A673 (cell line): ENCODE measurements at regions not wholly inside any gene's neighbourhood (a gene's known extent, or its start where the extent isn't known, plus 50 kb on each side); places are given as distances from the start of the nearest gene placed in this dataset.

Experiments used
- BruUV-seq: library from RNA; stranded (reverse); fragments of 400-500 nt; replicated peaks from 2 replicates; lab custom pipeline; 2021; lab: Mats Ljungman, UMichigan
- CTCF ChIA-PET: fragments of 300-600 bp; sonication (Branson Sonifier 250); formaldehyde crosslinking; loops from one replicate; lab custom pipeline; 2022; ENCODE audit warnings: antibody characterized with exemption; lab: Charles Lee
- POLR2A ChIA-PET: fragments of 300-600 bp; sonication (Branson Sonifier 250); formaldehyde crosslinking; loops from one replicate; lab custom pipeline; 2022; ENCODE audit warnings: antibody characterized with exemption; ENCODE audit not compliant: low non-redundant PET; lab: Charles Lee
- DNase-seq: peaks from one replicate; pipeline ENCODE4 v3.0.0-alpha.2; 2015; ENCODE audit warnings: low spot score
- H3K27ac ChIP-seq: fragments of 200-600 bp; sonication (generic); 2 replicates; pipeline ENCODE4 v1.5.1; 2016; ENCODE audit warnings: mixed run types, low read depth, mild to moderate bottlenecking, mixed read lengths, antibody characterized with exemption, low read length; ENCODE audit not compliant: poor library complexity, severe bottlenecking
- H3K27me3 ChIP-seq: fragments of 200-600 bp; sonication (generic); replicated peaks from 2 replicates; pipeline ENCODE4 v1.6.1; 2017; ENCODE audit warnings: mixed run types, low read depth, mild to moderate bottlenecking, mixed read lengths, antibody characterized with exemption, low read length; ENCODE audit not compliant: insufficient read depth, poor library complexity
- H3K36me3 ChIP-seq: fragments of 200-600 bp; sonication (generic); 2 replicates; pipeline ENCODE4 v1.6.1; 2016; ENCODE audit warnings: mixed run types, mild to moderate bottlenecking, mixed read lengths, antibody characterized with exemption, low read length; ENCODE audit not compliant: insufficient read depth, poor library complexity, severe bottlenecking
- H3K4me1 ChIP-seq: fragments of 200-600 bp; sonication (generic); 2 replicates; pipeline ENCODE4 v1.6.1; 2017; ENCODE audit warnings: mixed run types, mild to moderate bottlenecking, mixed read lengths, antibody characterized with exemption, low read length; ENCODE audit not compliant: insufficient read depth, poor library complexity, severe bottlenecking
- H3K4me3 ChIP-seq: fragments of 200-600 bp; sonication (generic); 2 replicates; pipeline ENCODE4 v1.5.1; 2016; ENCODE audit warnings: low read depth, mixed run types, mild to moderate bottlenecking, mixed read lengths, low read length; ENCODE audit not compliant: poor library complexity, severe bottlenecking
- H3K9me3 ChIP-seq: fragments of 200-600 bp; sonication (generic); 2 replicates; pipeline ENCODE4 v1.6.1; 2016; ENCODE audit warnings: mixed run types, low read depth, mild to moderate bottlenecking, mixed read lengths, antibody characterized with exemption, low read length; ENCODE audit not compliant: poor library complexity, severe bottlenecking
- CTCF ChIP-seq: fragments of 300-800, 200-600 bp; sonication (generic); conservative IDR thresholded peaks from 2 replicates; pipeline ENCODE4 v1.5.1; 2017; ENCODE audit warnings: low read depth, mild to moderate bottlenecking, antibody characterized with exemption, low read length, moderate library complexity, mixed read lengths
- EZH2 ChIP-seq: fragments of 200-600 bp; sonication (generic); IDR thresholded peaks from 2 replicates; pipeline ENCODE4 v1.6.1; 2017; ENCODE audit warnings: borderline replicate concordance, low read depth, mild to moderate bottlenecking, mixed read lengths, antibody characterized with exemption, low read length; ENCODE audit not compliant: poor library complexity, severe bottlenecking
- intact Hi-C: fragments of 100-400 bp; cut with micrococcal nuclease; formaldehyde crosslinking; loops from one replicate; pipeline ENCODE4 v1.10.0; 2022; ENCODE audit not compliant: unreplicated experiment

GRCh38 chr6:85961746-85962145 is 319.1 kb upstream of the SYNCRIP start:
- CTCF ChIA-PET: no interaction called here
- no peak overlapping the region for H3K27ac ChIP-seq
- no TSS peak for BruUV-seq
- TF ChIP-seq CTCF (no peak), EZH2 (no peak)
- POLR2A ChIA-PET: no interaction called here
- no peaks in the 10 kb centered on the region for H3K36me3 ChIP-seq
- DNase-seq: no peak
- H3K4me3 ChIP-seq: no peak overlapping the region
- intact Hi-C loops: no loop called here
- no peaks in the 10 kb centered on the region for H3K4me1 ChIP-seq
- no peaks in the 10 kb centered on the region for H3K9me3 ChIP-seq
- no peaks in the 10 kb centered on the region for H3K27me3 ChIP-seq

GRCh38 chr6:85961125-85961524 is 318.4 kb upstream of the SYNCRIP start:
- no peaks in the 10 kb centered on the region for H3K4me1 ChIP-seq
- no TSS peak for BruUV-seq
- no peak overlapping the region for H3K4me3 ChIP-seq
- no peak for TF ChIP-seq CTCF
- TF ChIP-seq EZH2: no peak
- no peak overlapping the region for H3K27ac ChIP-seq
- H3K36me3 ChIP-seq: no peaks in the 10 kb centered on the region
- POLR2A ChIA-PET: no interaction called here
- CTCF ChIA-PET: no interaction called here
- H3K27me3 ChIP-seq: no peaks in the 10 kb centered on the region
- no peaks in the 10 kb centered on the region for H3K9me3 ChIP-seq
- no peak for DNase-seq
- intact Hi-C loops: no loop called here

GRCh38 chr6:85948481-85948880 is 305.8 kb upstream of the SYNCRIP start:
- no peaks in the 10 kb centered on the region for H3K27me3 ChIP-seq
- H3K9me3 ChIP-seq: no peaks in the 10 kb centered on the region
- H3K36me3 ChIP-seq: no peaks in the 10 kb centered on the region
- no peak overlapping the region for H3K4me3 ChIP-seq
- CTCF ChIA-PET: no interaction called here
- TF ChIP-seq EZH2 (no peak), CTCF (no peak)
- no TSS peak for BruUV-seq
- no peak for DNase-seq
- H3K27ac ChIP-seq: no peak overlapping the region
- no peaks in the 10 kb centered on the region for H3K4me1 ChIP-seq
- POLR2A ChIA-PET: no interaction called here
- intact Hi-C loops: no loop called here
